Ovary (tissue), 3 donors: ENCODE measurements at regions not wholly inside any gene's neighbourhood (a gene's known extent, or its start where the extent isn't known, plus 50 kb on each side); places are given as distances from the start of the nearest gene placed in this dataset.

Experiments used
- POLR2A ChIP-seq: fragments of 450-650 bp; IDR thresholded peaks from one replicate; pipeline ENCODE4 v1.6.1; 2017; ENCODE audit warnings: antibody characterized with exemption, mild to moderate bottlenecking, moderate library complexity
- TF ChIP-seq, protein P1 (sequence below), 3 donors: fragments of 450-650 bp in 2 of 3; fragments of 200-600 bp in 1 of 3; IDR thresholded peaks; one replicate each; pipeline versions ENCODE4 v1.5.1 to v1.8.0; 2016 to 2022; ENCODE audit warnings: antibody characterized with exemption in 3 of 3, mild to moderate bottlenecking in 1 of 3
- donor health status: DM: no; HTN: no; CAD: no.

DNA sequence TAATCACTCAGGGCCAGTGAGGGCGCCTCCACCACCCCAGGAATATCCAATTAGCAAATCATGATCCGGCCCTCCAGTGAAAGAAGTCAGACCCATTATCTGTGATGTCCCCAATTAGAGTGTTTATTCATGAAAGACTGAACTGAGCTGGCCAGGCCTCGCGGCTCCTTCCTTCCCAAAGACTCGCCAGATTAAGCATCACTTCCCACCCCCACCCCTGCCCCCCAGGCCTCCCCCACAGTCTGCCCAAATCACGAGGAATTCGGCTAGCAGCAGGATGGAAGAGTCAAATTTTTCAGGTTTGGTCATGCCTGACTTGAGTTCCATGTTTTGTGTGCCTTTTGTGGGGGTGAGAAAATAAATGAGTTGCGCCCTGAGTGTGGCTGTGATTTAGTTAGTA, 298.4 kb upstream of the SALL1 start:
- TF ChIP-seq, protein P1, sequence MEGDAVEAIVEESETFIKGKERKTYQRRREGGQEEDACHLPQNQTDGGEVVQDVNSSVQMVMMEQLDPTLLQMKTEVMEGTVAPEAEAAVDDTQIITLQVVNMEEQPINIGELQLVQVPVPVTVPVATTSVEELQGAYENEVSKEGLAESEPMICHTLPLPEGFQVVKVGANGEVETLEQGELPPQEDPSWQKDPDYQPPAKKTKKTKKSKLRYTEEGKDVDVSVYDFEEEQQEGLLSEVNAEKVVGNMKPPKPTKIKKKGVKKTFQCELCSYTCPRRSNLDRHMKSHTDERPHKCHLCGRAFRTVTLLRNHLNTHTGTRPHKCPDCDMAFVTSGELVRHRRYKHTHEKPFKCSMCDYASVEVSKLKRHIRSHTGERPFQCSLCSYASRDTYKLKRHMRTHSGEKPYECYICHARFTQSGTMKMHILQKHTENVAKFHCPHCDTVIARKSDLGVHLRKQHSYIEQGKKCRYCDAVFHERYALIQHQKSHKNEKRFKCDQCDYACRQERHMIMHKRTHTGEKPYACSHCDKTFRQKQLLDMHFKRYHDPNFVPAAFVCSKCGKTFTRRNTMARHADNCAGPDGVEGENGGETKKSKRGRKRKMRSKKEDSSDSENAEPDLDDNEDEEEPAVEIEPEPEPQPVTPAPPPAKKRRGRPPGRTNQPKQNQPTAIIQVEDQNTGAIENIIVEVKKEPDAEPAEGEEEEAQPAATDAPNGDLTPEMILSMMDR (IDR thresholded peaks at IDR 0.05): no peak
- TF ChIP-seq POLR2A: no peak
